HG03378 (cell line): ENCODE measurements at regions not wholly inside any gene's neighbourhood (a gene's known extent, or its start where the extent isn't known, plus 50 kb on each side); places are given as distances from the start of the nearest gene placed in this dataset.

Experiments
- ATAC-seq: cut with Tn5 transposase; IDR thresholded peaks from one replicate; pipeline ENCODE4 v1.9.1; 2021; ENCODE audit warnings: mild to moderate bottlenecking, moderate library complexity; ENCODE audit not compliant: unreplicated experiment

GRCh38 chr14:83993545-83993944, 1536.4 kb upstream of the FLRT2 start:
- no peak for ATAC-seq

- ATAC-seq: no peak
Observed at GRCh38 chr14:83994020-83994419, 1535.9 kb upstream of the FLRT2 start.

GRCh38 chr14:84001023-84001422, 1528.9 kb upstream of the FLRT2 start:
- no peak for ATAC-seq

GRCh38 chr14:84003346-84003745, 1526.6 kb upstream of the FLRT2 start:
- ATAC-seq: no peak

- ATAC-seq: no peak
Observed at GRCh38 chr14:84006643-84007155, 1523.2 kb upstream of the FLRT2 start.

GRCh38 chr14:84013424-84013823, 1516.5 kb upstream of the FLRT2 start:
- ATAC-seq: no peak

- ATAC-seq: no peak
Observed at GRCh38 chr14:84017495-84017894, 1512.4 kb upstream of the FLRT2 start.

- ATAC-seq: no peak
Observed at GRCh38 chr14:84021433-84021832, 1508.5 kb upstream of the FLRT2 start.

GRCh38 chr14:84024231-84024820, 1505.6 kb upstream of the FLRT2 start:
- no peak for ATAC-seq

GRCh38 chr14:84025106-84026012, 1504.6 kb upstream of the FLRT2 start:
- ATAC-seq: no peak

- ATAC-seq: no peak
Observed at GRCh38 chr14:84027351-84027750, 1502.6 kb upstream of the FLRT2 start.

- no peak for ATAC-seq
Observed at GRCh38 chr14:84028080-84028604, 1501.8 kb upstream of the FLRT2 start.

- no peak for ATAC-seq
Observed at GRCh38 chr14:84029246-84029645, 1500.7 kb upstream of the FLRT2 start.

GRCh38 chr14:84029720-84030119, 1500.2 kb upstream of the FLRT2 start:
- no peak for ATAC-seq

GRCh38 chr14:84036840-84037239, 1493.1 kb upstream of the FLRT2 start:
- ATAC-seq: peak; percentile 53

GRCh38 chr14:84037593-84037992, 1492.4 kb upstream of the FLRT2 start:
- no peak for ATAC-seq

GRCh38 chr14:84040101-84040500, 1489.8 kb upstream of the FLRT2 start:
- no peak for ATAC-seq

- no peak for ATAC-seq
Observed at GRCh38 chr14:84041421-84041820, 1488.5 kb upstream of the FLRT2 start.

GRCh38 chr14:84042992-84043391, 1487.0 kb upstream of the FLRT2 start:
- no peak for ATAC-seq

GRCh38 chr14:84064316-84065125, 1465.4 kb upstream of the FLRT2 start:
- ATAC-seq: no peak

- no peak for ATAC-seq
Observed at GRCh38 chr14:84065811-84066210, 1464.1 kb upstream of the FLRT2 start.
